Adipocyte (in vitro differentiated cells): ENCODE measurements at regions not wholly inside any gene's neighbourhood (a gene's known extent, or its start where the extent isn't known, plus 50 kb on each side); places are given as distances from the start of the nearest gene placed in this dataset.

Experiments
- DNase-seq: peaks from one replicate; pipeline ENCODE4 v3.0.0-alpha.2; 2015; ENCODE audit warnings: low read depth
- H3K27me3 ChIP-seq: replicated peaks from 2 replicates; pipeline ENCODE4 v1.7.0; 2013; ENCODE audit warnings: mild to moderate bottlenecking, low read length, moderate library complexity; ENCODE audit not compliant: control insufficient read depth, insufficient read depth
- H3K36me3 ChIP-seq: 2 replicates; pipeline ENCODE4 v1.7.0; 2013; ENCODE audit warnings: low read length, mild to moderate bottlenecking, moderate library complexity; ENCODE audit not compliant: control insufficient read depth, insufficient read depth, severe bottlenecking
- H3K4me1 ChIP-seq: 2 replicates; pipeline ENCODE4 v1.7.0; 2013; ENCODE audit warnings: mild to moderate bottlenecking, low read length, moderate library complexity; ENCODE audit not compliant: control insufficient read depth, insufficient read depth
- H3K4me3 ChIP-seq: 2 replicates; pipeline ENCODE4 v1.7.0; 2013; ENCODE audit warnings: mild to moderate bottlenecking, low read length, moderate library complexity
- H3K9ac ChIP-seq: 2 replicates; pipeline ENCODE4 v1.7.0; 2013; ENCODE audit warnings: mild to moderate bottlenecking, low read length, moderate library complexity
- H3K9me3 ChIP-seq: 2 replicates; pipeline ENCODE4 v1.7.0; 2013; ENCODE audit warnings: mild to moderate bottlenecking, low read length, moderate library complexity; ENCODE audit not compliant: control insufficient read depth

- Histone ChIP-seq H3K4me1 (peaks cover 24% of the 10 kb centered on the region), H3K27me3 (no peaks in the 10 kb centered on the region), H3K9me3 (no peaks in the 10 kb centered on the region), H3K36me3 (no peaks in the 10 kb centered on the region), H3K4me3 (no peak overlapping the region), H3K9ac (no peak overlapping the region)
- no peak for DNase-seq
These were observed 55.1 kb upstream of the UBE2E1 start for GRCh38 chr3:23750573-23751210.

- Histone ChIP-seq H3K4me1 (peaks cover 28% of the 10 kb centered on the region), H3K27me3 (no peaks in the 10 kb centered on the region), H3K36me3 (no peaks in the 10 kb centered on the region), H3K9me3 (no peaks in the 10 kb centered on the region), H3K4me3 (no peak overlapping the region), H3K9ac (no peak overlapping the region)
- DNase-seq = no peak
These were observed 54.5 kb upstream of the UBE2E1 start for GRCh38 chr3:23751212-23751723.

DNA sequence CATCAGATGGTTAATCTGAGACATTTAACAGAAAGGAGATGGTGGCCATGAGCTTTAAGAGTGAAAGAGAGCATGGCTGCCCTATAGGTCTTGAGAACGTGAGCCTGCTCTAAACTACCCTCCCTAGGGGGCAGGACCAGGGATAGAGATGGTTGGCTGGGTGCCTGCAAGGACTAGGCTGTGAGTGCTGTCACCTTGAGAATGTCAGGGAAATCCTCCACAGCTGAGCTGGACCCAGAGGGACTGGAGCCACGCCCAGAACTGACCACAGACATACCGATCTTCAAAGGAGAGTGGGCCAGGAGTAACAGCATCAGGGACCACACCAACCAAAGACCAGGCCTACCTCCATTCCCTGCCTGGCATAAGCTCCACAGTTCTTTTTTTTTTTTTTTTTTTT lies 53.6 kb upstream of the UBE2E1 start:
- Histone ChIP-seq H3K9me3 (no peaks in the 10 kb centered on the region), H3K4me3 (no peak overlapping the region), H3K36me3 (no peaks in the 10 kb centered on the region), H3K4me1 (peaks cover 31% of the 10 kb centered on the region), H3K27me3 (no peaks in the 10 kb centered on the region), H3K9ac (no peak overlapping the region)
- no peak for DNase-seq

DNA sequence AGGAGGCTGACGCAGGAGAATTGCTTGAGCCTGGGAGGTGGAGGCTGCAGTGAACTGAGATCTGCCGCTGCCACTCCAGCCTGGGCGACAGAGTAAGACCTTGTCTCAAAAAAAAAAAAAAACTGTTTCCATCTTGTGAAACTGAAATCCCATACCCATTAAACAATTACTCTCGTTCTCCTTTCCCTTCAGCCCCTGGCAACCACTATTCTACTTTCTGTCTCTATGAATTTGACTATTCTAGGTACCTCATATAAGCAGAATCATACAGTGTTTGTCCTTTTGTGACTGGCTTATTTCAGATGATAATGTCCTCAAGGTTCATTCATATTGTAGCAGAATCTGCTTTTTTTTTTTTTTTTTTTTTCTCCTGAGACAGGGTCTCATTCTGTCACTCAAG lies 51.5 kb upstream of the UBE2E1 start:
- H3K4me1 ChIP-seq = peaks cover 16% of the 10 kb centered on the region
- no peaks in the 10 kb centered on the region for H3K27me3 ChIP-seq
- H3K36me3 ChIP-seq = no peaks in the 10 kb centered on the region
- H3K9ac ChIP-seq = no peak overlapping the region
- no peak overlapping the region for H3K4me3 ChIP-seq
- H3K9me3 ChIP-seq = no peaks in the 10 kb centered on the region
- DNase-seq = no peak
